GM12878 (cell line): ENCODE measurements at regions not wholly inside any gene's neighbourhood (a gene's known extent, or its start where the extent isn't known, plus 50 kb on each side); places are given as distances from the start of the nearest gene placed in this dataset.

Experiments
- ATAC-seq: fragments of 200-7000 bp; cut with Tn5 transposase; 3 replicates; pipeline ENCODE4 v1.9.1; 2020; ENCODE audit warnings: mild to moderate bottlenecking, moderate library complexity
- BruUV-seq: library from RNA; stranded (reverse); fragments of 400-500 nt; replicated peaks from 2 replicates; lab custom pipeline; 2021; lab: Mats Ljungman, UMichigan
- CTCF ChIA-PET: fragments of 300-600 bp; sonication (Branson Sonifier 250); formaldehyde crosslinking; extraction: SDS; loops from one replicate; lab custom pipeline; 2021; ENCODE audit warnings: inconsistent platforms; lab: Yijun Ruan, JAX
- POLR2A ChIA-PET: fragments of 350-600 bp; formaldehyde crosslinking; extraction: SDS; loops from one replicate; lab custom pipeline; 2021; ENCODE audit warnings: inconsistent platforms; lab: Charles Lee
- RAD21 ChIA-PET: fragments of 300-600 bp; sonication (Branson Sonifier 250); formaldehyde crosslinking; loops from one replicate; lab custom pipeline; 2023; ENCODE audit warnings: antibody characterized with exemption; ENCODE audit not compliant: unreplicated experiment; lab: Charles Lee
- SMC1A ChIA-PET: fragments of 300-600 bp; sonication (Branson Sonifier 250); formaldehyde crosslinking; loops from one replicate; lab custom pipeline; 2023; ENCODE audit not compliant: unreplicated experiment, uncharacterized antibody; lab: Charles Lee
- DNase-seq: peaks from one replicate; pipeline ENCODE4 v3.0.0-alpha.2; 2011; ENCODE audit warnings: low read depth, low spot score
- FAIRE-seq: peaks from 3 replicates; lab custom pipeline; 2011; peaks lifted over from hg19 to GRCh38; lab: Jason Lieb, UNC
- H2AFZ ChIP-seq: 2 replicates; pipeline ENCODE4 v1.6.0; 2011; ENCODE audit warnings: low read depth, low read length, control low read depth; ENCODE audit not compliant: control insufficient read depth
- H3K27ac ChIP-seq: 2 replicates; pipeline ENCODE4 v1.5.1; 2011; ENCODE audit warnings: control low read depth; ENCODE audit not compliant: control insufficient read depth, insufficient read depth
- H3K27me3 ChIP-seq, 2 experiments: replicated peaks in 1 of 2; 2 replicates each; pipeline versions ENCODE4 v1.6.0 to v1.6.1; 2011; ENCODE audit warnings: low read length in 1 of 2; ENCODE audit not compliant: control insufficient read depth in 2 of 2, insufficient read depth in 2 of 2
- H3K36me3 ChIP-seq, 2 experiments: 2 replicates each; pipeline ENCODE4 v1.5.1; 2011; ENCODE audit warnings: low read length in 1 of 2; ENCODE audit not compliant: control insufficient read depth in 2 of 2, insufficient read depth in 2 of 2
- H3K4me1 ChIP-seq: 2 replicates; pipeline ENCODE4 v1.6.1; 2011; ENCODE audit warnings: mild to moderate bottlenecking, low read length, moderate library complexity, mixed read lengths; ENCODE audit not compliant: control insufficient read depth, insufficient read depth
- H3K4me2 ChIP-seq: 2 replicates; pipeline ENCODE4 v1.6.0; 2011; ENCODE audit warnings: control low read depth; ENCODE audit not compliant: control insufficient read depth, insufficient read depth
- H3K4me3 ChIP-seq: fragments of 200-600 bp; sonication (generic); 2 replicates; pipeline ENCODE4 v1.5.1; 2016
- H3K79me2 ChIP-seq: 2 replicates; pipeline ENCODE4 v1.6.0; 2011; ENCODE audit warnings: low read length; ENCODE audit not compliant: control insufficient read depth, insufficient read depth
- H3K9ac ChIP-seq: 2 replicates; pipeline ENCODE4 v1.8.0; 2011; ENCODE audit warnings: low read length, control low read depth, mixed read lengths; ENCODE audit not compliant: control insufficient read depth, insufficient read depth
- H3K9me3 ChIP-seq: replicated peaks from 3 replicates; pipeline ENCODE4 v1.5.1; 2011; ENCODE audit warnings: mild to moderate bottlenecking, low read length; ENCODE audit not compliant: control insufficient read depth, insufficient read depth
- H4K20me1 ChIP-seq: 2 replicates; pipeline ENCODE4 v1.6.0; 2011; ENCODE audit not compliant: control insufficient read depth, insufficient read depth
- IRF4 ChIP-seq: IDR thresholded peaks from 2 replicates; pipeline ENCODE4 v1.6.1; 2011; ENCODE audit warnings: low read depth, low read length
- RAD51 ChIP-seq: fragments of 450-650 bp; IDR thresholded peaks from 2 replicates; pipeline ENCODE4 v1.6.1; 2016; ENCODE audit warnings: moderate library complexity, mild to moderate bottlenecking, inconsistent platforms
- SIN3A ChIP-seq: IDR thresholded peaks from 2 replicates; pipeline ENCODE4 v1.6.1; 2012; ENCODE audit warnings: low read depth, low read length, improper control_type of control experiment
- WGBS: methylation state at CpG from one replicate; pipeline ENCODE4 v1.1.6; 2016; ENCODE audit warnings: low lambda C conversion rate; ENCODE audit not compliant: insufficient replicate concordance, insufficient coverage; ENCODE audit errors: missing lambda C conversion rate; 5-methylcytosine and 5-hydroxymethylcytosine counted together
- in situ Hi-C: fragments of 300-500 bp; cut with MboI; formaldehyde crosslinking; loops from 9 replicates; pipeline ENCODE4 v1.14.3; 2018; ENCODE audit warnings: mixed read lengths
- intact Hi-C: fragments of 100-400 bp; cut with micrococcal nuclease; formaldehyde crosslinking; loops from one replicate; pipeline ENCODE4 v1.14.2; 2022; ENCODE audit not compliant: unreplicated experiment
- TF ChIP-seq, protein P1 (sequence below): fragments of 450-650 bp; formaldehyde crosslinking; IDR thresholded peaks from 2 replicates; pipeline ENCODE4 v1.4.0; 2022; ENCODE audit warnings: mild to moderate bottlenecking, moderate library complexity
- TF ChIP-seq, protein P2 (sequence below), 3 experiments: IDR thresholded peaks in 2 of 3; conservative IDR thresholded peaks in 1 of 3; 2 replicates each; pipeline ENCODE4 v1.5.1; 2011; ENCODE audit warnings: low read depth in 3 of 3, low read length in 3 of 3, mild to moderate bottlenecking in 3 of 3, control low read depth in 2 of 3, moderate library complexity in 2 of 3, inconsistent platforms in 1 of 3, mixed read lengths in 1 of 3; ENCODE audit not compliant: control insufficient read depth in 2 of 3, insufficient read depth in 1 of 3; ENCODE audit errors: extremely low read depth in 1 of 3

DNA sequence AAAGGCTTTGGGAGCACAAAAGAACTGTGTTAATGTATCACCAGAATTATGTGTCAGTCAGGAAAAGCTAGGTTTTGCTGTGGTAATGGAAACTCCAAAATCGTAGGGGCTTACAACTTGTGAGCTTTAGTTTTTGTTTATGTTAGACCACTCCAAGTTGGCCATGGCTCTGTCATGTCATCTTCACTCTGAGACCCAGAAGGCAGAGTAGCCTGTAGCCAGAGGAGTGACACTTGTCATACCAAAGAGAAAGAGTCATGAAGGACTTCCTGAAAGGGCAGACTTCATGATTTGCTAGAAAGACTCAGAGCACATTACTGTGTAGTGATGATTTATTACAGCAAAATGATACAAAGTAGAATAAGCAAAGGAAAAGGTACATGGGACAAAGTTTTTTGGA lies 133.6 kb upstream of the SSTR1 start:
- RAD21 ChIA-PET, result interaction anchor here (0.9 kb wide), 1 partner anchor 48 kb away, joined by 3 read pairs; no protein-coding TSS in a partner anchor
- Histone ChIP-seq H3K27ac (no peak overlapping the region), H3K9ac (no peak overlapping the region), H3K27me3 (no peaks in the 10 kb centered on the region), H3K36me3 (no peaks in the 10 kb centered on the region), H3K79me2 (no peaks in the 10 kb centered on the region), H2AFZ (no peak overlapping the region), H3K4me1 (no peaks in the 10 kb centered on the region), H3K9me3 (no peaks in the 10 kb centered on the region), H3K4me3 (no peak overlapping the region), H4K20me1 (no peaks in the 10 kb centered on the region), H3K4me2 (no peak overlapping the region)
- FAIRE-seq (no peak), ATAC-seq (no peak), DNase-seq (no peak)
- BruUV-seq, result no TSS peak
- TF ChIP-seq SIN3A (no peak), IRF4 (no peak)
- TF ChIP-seq, protein P1, sequence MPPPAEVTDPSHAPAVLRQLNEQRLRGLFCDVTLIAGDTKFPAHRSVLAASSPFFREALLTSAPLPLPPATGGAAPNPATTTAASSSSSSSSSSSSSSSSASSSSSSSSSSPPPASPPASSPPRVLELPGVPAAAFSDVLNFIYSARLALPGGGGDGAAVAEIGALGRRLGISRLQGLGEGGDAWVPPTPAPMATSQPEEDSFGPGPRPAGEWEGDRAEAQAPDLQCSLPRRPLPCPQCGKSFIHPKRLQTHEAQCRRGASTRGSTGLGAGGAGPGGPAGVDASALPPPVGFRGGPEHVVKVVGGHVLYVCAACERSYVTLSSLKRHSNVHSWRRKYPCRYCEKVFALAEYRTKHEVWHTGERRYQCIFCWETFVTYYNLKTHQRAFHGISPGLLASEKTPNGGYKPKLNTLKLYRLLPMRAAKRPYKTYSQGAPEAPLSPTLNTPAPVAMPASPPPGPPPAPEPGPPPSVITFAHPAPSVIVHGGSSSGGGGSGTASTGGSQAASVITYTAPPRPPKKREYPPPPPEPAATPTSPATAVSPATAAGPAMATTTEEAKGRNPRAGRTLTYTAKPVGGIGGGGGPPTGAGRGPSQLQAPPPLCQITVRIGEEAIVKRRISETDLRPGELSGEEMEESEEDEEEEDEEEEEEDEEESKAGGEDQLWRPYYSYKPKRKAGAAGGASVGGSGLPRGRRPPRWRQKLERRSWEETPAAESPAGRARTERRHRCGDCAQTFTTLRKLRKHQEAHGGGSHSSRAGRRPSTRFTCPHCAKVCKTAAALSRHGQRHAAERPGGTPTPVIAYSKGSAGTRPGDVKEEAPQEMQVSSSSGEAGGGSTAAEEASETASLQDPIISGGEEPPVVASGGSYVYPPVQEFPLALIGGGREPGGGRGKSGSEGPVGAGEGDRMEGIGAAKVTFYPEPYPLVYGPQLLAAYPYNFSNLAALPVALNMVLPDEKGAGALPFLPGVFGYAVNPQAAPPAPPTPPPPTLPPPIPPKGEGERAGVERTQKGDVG (CRISPR knock-in tag), result no peak
- 0% methylated on average over 1 of the region's 1 CpG for WGBS
- in situ Hi-C loops (no loop called here), intact Hi-C loops (no loop called here)
- POLR2A ChIA-PET, result interaction anchor here (0.7 kb wide), 1 partner anchor 257 kb away, joined by 6 read pairs; no protein-coding TSS in a partner anchor
- SMC1A ChIA-PET, result interaction anchor here (0.8 to 1.7 kb wide), 2 partner anchors 55 to 101 kb away, joined by 3 to 5 read pairs; no protein-coding TSS in a partner anchor
- CTCF ChIA-PET, result no interaction called here

DNA sequence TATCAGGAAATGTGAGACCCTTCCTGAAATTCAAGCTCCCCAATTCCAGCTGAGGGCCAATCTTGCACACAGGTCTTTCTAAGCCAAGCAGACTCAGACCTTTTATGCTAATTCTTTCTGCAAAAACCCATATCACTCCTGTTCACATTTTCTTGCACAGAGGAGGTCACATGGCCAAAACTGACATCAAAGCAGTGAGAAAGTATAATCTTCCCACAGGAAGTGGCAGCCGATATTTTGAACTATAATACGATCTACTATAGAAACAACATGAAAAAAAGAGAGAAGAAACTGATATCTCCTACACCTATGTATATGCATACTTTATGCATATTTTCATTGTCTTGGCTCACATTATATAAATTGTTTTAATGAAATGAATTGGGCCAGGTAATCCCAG lies 132.9 kb upstream of the SSTR1 start:
- Histone ChIP-seq H3K79me2 (no peaks in the 10 kb centered on the region), H3K4me2 (no peak overlapping the region), H3K4me1 (no peaks in the 10 kb centered on the region), H3K36me3 (no peaks in the 10 kb centered on the region), H2AFZ (no peak overlapping the region), H3K9ac (no peak overlapping the region), H3K27me3 (no peaks in the 10 kb centered on the region), H4K20me1 (no peaks in the 10 kb centered on the region), H3K27ac (no peak overlapping the region), H3K4me3 (no peak overlapping the region), H3K9me3 (no peaks in the 10 kb centered on the region)
- ATAC-seq (no peak), FAIRE-seq (no peak), DNase-seq (no peak)
- 0 out of 2 replicates have a peak, but pooled peaks have one; percentile 19 for TF ChIP-seq RAD51
- TF ChIP-seq, protein P2, sequence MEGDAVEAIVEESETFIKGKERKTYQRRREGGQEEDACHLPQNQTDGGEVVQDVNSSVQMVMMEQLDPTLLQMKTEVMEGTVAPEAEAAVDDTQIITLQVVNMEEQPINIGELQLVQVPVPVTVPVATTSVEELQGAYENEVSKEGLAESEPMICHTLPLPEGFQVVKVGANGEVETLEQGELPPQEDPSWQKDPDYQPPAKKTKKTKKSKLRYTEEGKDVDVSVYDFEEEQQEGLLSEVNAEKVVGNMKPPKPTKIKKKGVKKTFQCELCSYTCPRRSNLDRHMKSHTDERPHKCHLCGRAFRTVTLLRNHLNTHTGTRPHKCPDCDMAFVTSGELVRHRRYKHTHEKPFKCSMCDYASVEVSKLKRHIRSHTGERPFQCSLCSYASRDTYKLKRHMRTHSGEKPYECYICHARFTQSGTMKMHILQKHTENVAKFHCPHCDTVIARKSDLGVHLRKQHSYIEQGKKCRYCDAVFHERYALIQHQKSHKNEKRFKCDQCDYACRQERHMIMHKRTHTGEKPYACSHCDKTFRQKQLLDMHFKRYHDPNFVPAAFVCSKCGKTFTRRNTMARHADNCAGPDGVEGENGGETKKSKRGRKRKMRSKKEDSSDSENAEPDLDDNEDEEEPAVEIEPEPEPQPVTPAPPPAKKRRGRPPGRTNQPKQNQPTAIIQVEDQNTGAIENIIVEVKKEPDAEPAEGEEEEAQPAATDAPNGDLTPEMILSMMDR (IDR thresholded peaks at IDR 0.05 in 2 of 3, conservative IDR thresholded peaks at IDR 0.05 in 1 of 3; ENCODE audit: control insufficient read depth in 2 of 3, extremely low read depth in 1 of 3, insufficient read depth in 1 of 3, low read depth in 3 of 3, low read length in 3 of 3), result no peak
- in situ Hi-C loops (no loop called here), intact Hi-C loops (no loop called here)
- BruUV-seq, result no TSS peak
- CTCF ChIA-PET, result no interaction called here
- RAD21 ChIA-PET, result no interaction called here
- POLR2A ChIA-PET, result no interaction called here
- 3% methylated on average over 2 of the region's 2 CpGs for WGBS
- SMC1A ChIA-PET, result no interaction called here
